Stimulated activated CD4-positive, alpha-beta T cell treated with anti-CD3 and anti-CD28 coated beads, Interleukin-12 subunit alpha, Interleukin-12 subunit beta, amount 100 ng/mL, for 48 hours (primary cell): ENCODE measurements at regions not wholly inside any gene's neighbourhood (a gene's known extent, or its start where the extent isn't known, plus 50 kb on each side); places are given as distances from the start of the nearest gene placed in this dataset.

Experiments
- DNase-seq, 3 donors: peaks; one replicate each; pipeline ENCODE4 v3.0.0-alpha.2; 2020; ENCODE audit warnings: low read depth in 2 of 3, low spot score in 1 of 3

- DNase-seq = no peak
These were observed 51.3 kb downstream of the GADD45G start for GRCh38 chr9:89655990-89656657.

DNA sequence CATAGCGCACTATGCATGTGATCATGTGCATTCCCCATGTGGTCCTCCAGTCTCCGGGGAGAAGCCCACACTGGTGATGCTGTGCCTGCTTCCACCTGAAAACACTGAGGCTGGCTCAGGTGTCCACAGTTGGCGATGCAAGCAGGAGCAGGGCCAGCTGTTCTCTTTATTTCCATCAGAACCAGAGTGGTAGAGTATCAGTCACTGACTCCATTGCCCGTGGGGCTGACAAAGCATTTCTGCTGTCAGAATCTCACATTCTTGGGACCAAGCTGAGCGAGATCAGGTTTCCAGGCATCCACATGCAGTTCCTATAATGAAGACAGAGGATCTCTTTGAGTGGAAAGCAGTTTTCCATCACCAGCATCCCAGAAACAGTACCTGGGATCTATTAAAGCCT, 52.5 kb downstream of the GADD45G start:
- DNase-seq = no peak

DNA sequence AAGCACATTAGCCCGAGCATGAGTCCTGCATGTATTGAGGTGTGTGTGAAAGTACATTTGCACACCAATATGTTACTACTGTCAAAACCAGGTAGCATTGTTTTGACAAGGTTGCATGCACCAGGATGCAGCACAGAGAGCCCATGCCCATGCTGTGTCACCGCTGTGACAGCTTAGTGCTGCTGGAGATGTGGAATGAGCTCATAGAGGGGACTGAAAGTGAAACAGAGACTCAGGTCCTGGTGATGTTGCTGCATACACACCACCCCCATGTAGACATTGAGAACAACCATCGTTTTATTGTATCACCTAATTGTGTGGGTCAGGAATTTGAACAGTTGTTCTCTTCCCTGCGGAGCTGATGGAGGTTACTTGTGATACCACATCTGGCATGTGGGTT, 53.0 kb downstream of the GADD45G start:
- DNase-seq = no peak

GRCh38 chr9:89658401-89658800, 53.6 kb downstream of the GADD45G start:
- DNase-seq = no peak

- no peak for DNase-seq
These were observed 54.1 kb downstream of the GADD45G start for GRCh38 chr9:89658931-89659330.

GRCh38 chr9:89659473-89659872, 54.7 kb downstream of the GADD45G start:
- no peak for DNase-seq

DNA sequence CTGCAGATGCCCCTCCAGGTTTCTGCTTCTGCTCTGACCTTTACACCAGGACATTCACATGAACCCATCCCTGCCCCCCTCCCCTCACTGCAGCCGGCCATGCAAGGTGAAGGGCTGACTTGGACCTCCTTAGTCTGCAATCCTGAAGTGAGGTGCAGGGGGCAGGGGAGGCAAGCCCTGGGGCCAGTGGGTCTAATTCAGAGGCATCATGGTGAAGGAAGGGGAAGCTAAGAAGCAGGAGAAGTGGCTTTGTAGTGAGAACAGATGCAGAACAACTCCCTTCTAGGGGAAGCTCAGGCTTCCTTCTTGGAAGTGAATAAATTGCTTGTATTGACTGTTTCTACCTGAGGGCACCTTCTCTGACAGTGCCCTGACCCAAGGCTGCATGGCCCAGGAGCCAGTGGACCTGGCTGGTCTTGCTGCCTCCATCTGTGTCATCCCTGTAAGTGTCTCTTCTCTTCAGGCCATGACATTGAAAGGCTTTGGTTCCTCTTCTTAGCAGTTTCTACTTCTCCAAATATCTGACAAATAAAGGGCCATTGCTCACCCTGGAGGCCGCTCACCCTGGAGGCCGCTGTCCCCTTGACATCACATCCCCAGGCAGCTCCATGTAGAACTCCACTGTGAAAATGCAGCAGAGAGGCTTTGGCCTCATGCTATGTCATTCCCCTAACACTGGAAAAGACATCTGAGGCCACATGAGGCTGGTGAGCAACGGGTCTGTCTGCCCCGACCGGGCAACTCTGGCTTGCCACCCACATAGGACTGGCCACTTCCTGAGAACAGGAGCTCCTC, 55.3 kb downstream of the GADD45G start:
- no peak for DNase-seq

DNA sequence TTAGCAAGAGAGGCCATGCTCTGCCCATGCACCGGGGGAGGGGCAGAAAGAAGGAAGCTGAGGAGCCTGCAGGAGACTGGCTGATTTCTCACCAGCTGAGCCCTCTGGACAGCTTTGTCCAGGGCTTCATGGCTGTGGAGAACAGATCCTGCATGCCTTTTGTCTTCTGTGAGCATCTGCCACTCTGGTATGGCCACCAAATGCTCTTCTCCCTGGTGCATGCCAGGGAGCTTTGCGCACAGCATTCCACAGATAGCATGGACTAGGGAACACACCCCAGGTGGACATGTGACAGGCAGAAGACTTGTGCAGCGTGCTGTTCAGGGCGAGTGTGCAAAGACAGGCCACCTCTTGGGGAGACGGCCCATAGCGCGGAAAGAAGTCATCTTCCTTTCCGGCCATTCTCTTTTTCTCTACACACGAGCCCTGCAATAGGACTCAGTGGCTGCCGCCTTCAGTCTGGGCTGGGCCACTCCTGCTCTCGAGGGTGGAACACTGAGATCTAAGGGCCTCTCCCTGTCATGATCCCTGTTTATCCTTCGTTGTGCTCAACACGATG, 56.7 kb downstream of the GADD45G start:
- DNase-seq = no peak

- DNase-seq = no peak
These were observed 57.3 kb downstream of the GADD45G start for GRCh38 chr9:89661956-89662717.

- DNase-seq = no peak
These were observed 58.2 kb downstream of the GADD45G start for GRCh38 chr9:89662718-89663613.

- DNase-seq = no peak
These were observed 58.8 kb downstream of the GADD45G start for GRCh38 chr9:89663614-89663970.

DNA sequence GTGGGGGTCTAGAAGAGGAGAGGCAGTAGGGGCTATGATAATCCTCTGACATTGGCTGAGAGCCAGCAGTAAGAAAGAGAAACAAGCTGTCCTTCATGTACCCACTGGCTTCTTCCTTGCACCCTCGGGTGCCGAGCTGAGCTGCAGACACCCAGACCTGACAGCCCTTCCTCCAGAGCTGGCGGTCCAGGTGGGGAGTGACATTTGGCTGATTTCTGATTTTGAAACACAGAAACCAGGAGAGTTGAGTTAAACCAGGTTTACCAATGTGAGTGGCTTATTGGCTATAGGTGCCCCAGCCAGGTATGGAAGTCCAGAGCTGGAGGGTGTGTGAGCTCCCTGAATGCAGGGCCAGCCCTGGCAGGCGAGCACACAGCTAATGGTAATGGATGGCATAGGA, 59.2 kb downstream of the GADD45G start:
- no peak for DNase-seq

GRCh38 chr9:89664896-89665329, 60.1 kb downstream of the GADD45G start:
- no peak for DNase-seq

GRCh38 chr9:89666364-89666763, 61.6 kb downstream of the GADD45G start:
- DNase-seq = no peak

DNA sequence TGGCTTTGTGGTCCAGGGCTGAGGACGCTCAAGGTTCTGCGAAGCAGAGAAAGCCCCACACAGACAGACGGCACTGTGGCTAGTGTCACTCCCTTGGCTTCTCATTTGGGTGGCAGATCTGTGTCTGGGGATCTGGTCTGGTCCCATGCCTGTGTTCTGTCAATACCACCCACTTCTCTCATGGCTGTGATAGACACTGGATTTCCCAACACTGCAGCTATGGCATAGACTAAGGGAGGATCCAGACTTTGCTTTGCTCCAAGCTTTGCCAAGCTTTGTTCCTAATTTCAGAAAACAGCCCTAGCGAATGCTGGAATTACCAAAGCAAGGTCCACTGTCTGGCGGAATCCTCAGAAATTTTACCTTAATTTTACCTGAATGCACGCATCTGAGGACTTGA, 62.1 kb downstream of the GADD45G start:
- no peak for DNase-seq

- DNase-seq = no peak
These were observed 62.9 kb downstream of the GADD45G start for GRCh38 chr9:89667726-89668125.

GRCh38 chr9:89668216-89668865, 63.5 kb downstream of the GADD45G start:
- no peak for DNase-seq

GRCh38 chr9:89668866-89669246, 64.0 kb downstream of the GADD45G start:
- DNase-seq = no peak

- no peak for DNase-seq
These were observed 64.6 kb downstream of the GADD45G start for GRCh38 chr9:89669361-89669842.

GRCh38 chr9:89670114-89670513, 65.3 kb downstream of the GADD45G start:
- DNase-seq = no peak
